ENCODE measurements at regions not wholly inside any gene's neighbourhood (a gene's known extent, or its start where the extent isn't known, plus 50 kb on each side); places are given as distances from the start of the nearest gene placed in this dataset.

DNA sequence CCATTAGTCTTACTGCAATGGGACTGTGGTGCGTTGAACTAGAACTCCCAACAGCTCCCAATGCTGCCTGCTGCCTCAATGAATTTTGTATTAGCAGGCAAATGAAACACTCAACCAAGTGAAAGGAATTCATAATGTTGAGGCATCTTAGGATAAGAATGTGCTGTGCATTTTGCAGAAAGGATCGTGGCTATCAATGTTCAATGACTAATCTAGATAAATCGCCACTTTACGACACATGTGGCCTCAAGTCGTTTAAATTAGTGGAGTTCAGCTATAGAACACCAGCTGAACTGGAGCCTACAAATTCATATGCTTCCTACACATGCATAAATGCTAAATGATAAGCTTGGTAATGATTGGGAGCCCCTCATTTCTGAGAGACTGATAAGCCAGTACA lies 318.4 kb downstream of the PSAT1 start:
- Histone ChIP-seq H3K27me3 (no peaks in the 10 kb centered on the region), H3K36me3 (no peaks in the 10 kb centered on the region), H3K4me3 (replicated peaks in 1 of 3) (no peak overlapping the region), H3K4me1 (no peaks in the 10 kb centered on the region), H3K9me3 (no peaks in the 10 kb centered on the region), H3K27ac (no peak overlapping the region)
- intact Hi-C loops (cut with DNase I), result no loop called here
- TF ChIP-seq CTCF (IDR thresholded peaks at IDR 0.05), result no peak
- no peak for TF ChIP-seq POLR2A (IDR thresholded peaks at IDR 0.05)
- 94 to 95% methylated on average over 5 of the region's 5 CpGs for WGBS, 2 donors
- DNase-seq, result no peak

GRCh38 chr9:78618735-78619134 lies 321.8 kb downstream of the PSAT1 start:
- no peaks in the 10 kb centered on the region for H3K9me3 ChIP-seq
- H3K36me3 ChIP-seq, result no peaks in the 10 kb centered on the region
- DNase-seq, result no peak
- TF ChIP-seq POLR2A (IDR thresholded peaks at IDR 0.05) (no peak), CTCF (IDR thresholded peaks at IDR 0.05) (no peak)
- H3K27ac ChIP-seq, result no peak overlapping the region
- H3K27me3 ChIP-seq, result no peaks in the 10 kb centered on the region
- no peaks in the 10 kb centered on the region for H3K4me1 ChIP-seq
- intact Hi-C loops (cut with DNase I), result no loop called here
- 61 to 68% methylated on average over 2 of the region's 2 CpGs for WGBS, 2 donors
- H3K4me3 ChIP-seq (replicated peaks in 1 of 3), result no peak overlapping the region

DNA sequence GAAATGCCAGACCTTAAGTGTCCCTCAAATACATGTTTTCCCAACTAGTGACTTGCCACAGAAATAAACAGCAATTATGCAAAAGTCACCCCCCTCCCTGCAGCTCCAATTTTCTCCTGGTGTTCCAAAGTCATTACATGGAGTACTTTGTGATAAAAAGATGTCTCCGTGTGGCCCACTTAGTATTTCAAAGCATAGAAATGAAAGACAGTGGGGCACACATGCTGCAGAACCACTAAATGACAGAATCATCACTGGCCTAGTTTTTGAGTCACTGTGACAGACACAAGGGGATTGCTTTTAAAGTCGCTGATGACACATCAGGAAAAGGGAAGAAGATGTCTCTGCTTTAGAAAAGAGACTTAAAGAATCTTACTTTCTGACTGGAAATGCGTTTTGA lies 323.4 kb downstream of the PSAT1 start:
- 65 to 78% methylated on average over 3 of the region's 3 CpGs for WGBS, 2 donors
- intact Hi-C loops (cut with DNase I), result no loop called here
- no peaks in the 10 kb centered on the region for H3K27me3 ChIP-seq
- no peak for TF ChIP-seq POLR2A (IDR thresholded peaks at IDR 0.05)
- no peak for TF ChIP-seq CTCF (IDR thresholded peaks at IDR 0.05)
- no peaks in the 10 kb centered on the region for H3K36me3 ChIP-seq
- no peaks in the 10 kb centered on the region for H3K4me1 ChIP-seq
- no peak overlapping the region for H3K27ac ChIP-seq
- DNase-seq, result no peak
- no peak overlapping the region for H3K4me3 ChIP-seq (replicated peaks in 1 of 3)
- no peaks in the 10 kb centered on the region for H3K9me3 ChIP-seq

GRCh38 chr9:78620764-78621163 lies 323.8 kb downstream of the PSAT1 start:
- no peaks in the 10 kb centered on the region for H3K27me3 ChIP-seq
- no peaks in the 10 kb centered on the region for H3K9me3 ChIP-seq
- no peaks in the 10 kb centered on the region for H3K4me1 ChIP-seq
- H3K36me3 ChIP-seq, result no peaks in the 10 kb centered on the region
- no peak for DNase-seq
- WGBS, 2 donors, result 76 to 85% methylated on average over 5 of the region's 5 CpGs
- TF ChIP-seq POLR2A (IDR thresholded peaks at IDR 0.05) (no peak), CTCF (IDR thresholded peaks at IDR 0.05) (no peak)
- no peak overlapping the region for H3K27ac ChIP-seq
- intact Hi-C loops (cut with DNase I), result no loop called here
- H3K4me3 ChIP-seq (replicated peaks in 1 of 3), result no peak overlapping the region

DNA sequence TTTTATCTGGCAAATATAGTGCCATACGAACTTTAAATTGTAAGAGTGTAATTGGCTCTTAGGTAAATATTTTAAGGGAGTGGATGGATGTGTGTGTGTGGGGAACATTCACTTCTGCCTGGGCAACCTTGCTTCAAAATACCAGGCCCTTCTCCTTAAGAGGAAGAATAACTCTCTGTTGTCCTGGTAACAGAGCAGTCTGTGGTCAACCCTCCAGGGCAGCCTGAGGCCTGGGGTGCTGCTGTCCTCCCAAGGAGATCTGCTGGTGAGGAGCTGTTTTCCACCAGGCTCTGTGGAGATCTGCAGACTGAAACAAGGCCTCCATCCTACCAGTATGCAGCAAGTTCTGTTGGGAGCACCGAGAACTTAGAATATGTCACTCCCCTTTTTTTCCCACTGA lies 325.2 kb downstream of the PSAT1 start:
- intact Hi-C loops (cut with DNase I), result no loop called here
- no peaks in the 10 kb centered on the region for H3K36me3 ChIP-seq
- no peaks in the 10 kb centered on the region for H3K9me3 ChIP-seq
- DNase-seq, result no peak
- no peak overlapping the region for H3K27ac ChIP-seq
- 91 to 93% methylated on average over 2 of the region's 2 CpGs for WGBS, 2 donors
- no peaks in the 10 kb centered on the region for H3K4me1 ChIP-seq
- H3K4me3 ChIP-seq (replicated peaks in 1 of 3), result no peak overlapping the region
- TF ChIP-seq CTCF (IDR thresholded peaks at IDR 0.05), result no peak
- TF ChIP-seq POLR2A (IDR thresholded peaks at IDR 0.05), result no peak
- H3K27me3 ChIP-seq, result no peaks in the 10 kb centered on the region

All from thyroid gland (tissue), 4 donors.